ENCODE measurements at regions not wholly inside any gene's neighbourhood (a gene's known extent, or its start where the extent isn't known, plus 50 kb on each side); places are given as distances from the start of the nearest gene placed in this dataset.

DNA sequence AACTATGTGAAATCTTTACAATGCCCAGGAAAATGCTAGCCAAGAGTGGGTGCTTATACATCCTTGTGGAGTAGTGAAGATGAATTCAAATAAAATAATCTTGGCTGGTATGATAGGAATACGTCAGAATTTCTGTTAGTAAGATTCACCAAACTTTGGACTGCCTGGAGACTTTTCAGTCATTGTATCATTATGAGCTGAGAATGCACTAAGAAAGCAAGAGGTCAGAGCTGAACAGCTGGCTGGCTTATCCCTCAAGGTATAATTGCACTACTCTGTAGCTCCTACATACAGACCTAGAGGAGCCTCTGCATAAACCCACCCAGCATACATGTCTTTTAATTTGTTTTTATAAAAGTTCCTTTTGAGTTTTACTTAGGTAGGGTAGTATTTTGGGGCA lies 568.5 kb upstream of the RIOK2 start:
- TF ChIP-seq POLR2AphosphoS5 (IDR thresholded peaks at IDR 0.05; ENCODE audit: low read depth, low read length) (no peak), SIN3A (IDR thresholded peaks at IDR 0.05; ENCODE audit: borderline replicate concordance, insufficient read depth, low read length) (no peak), TAF1 (IDR thresholded peaks at IDR 0.05; ENCODE audit: borderline replicate concordance, insufficient read depth, low read length) (no peak), FOXP2 (optimal IDR thresholded peaks at IDR 0.05; ENCODE audit: borderline replicate concordance, extremely low read depth, extremely low read length, insufficient read depth) (no peak)
- TF ChIP-seq, protein P1, sequence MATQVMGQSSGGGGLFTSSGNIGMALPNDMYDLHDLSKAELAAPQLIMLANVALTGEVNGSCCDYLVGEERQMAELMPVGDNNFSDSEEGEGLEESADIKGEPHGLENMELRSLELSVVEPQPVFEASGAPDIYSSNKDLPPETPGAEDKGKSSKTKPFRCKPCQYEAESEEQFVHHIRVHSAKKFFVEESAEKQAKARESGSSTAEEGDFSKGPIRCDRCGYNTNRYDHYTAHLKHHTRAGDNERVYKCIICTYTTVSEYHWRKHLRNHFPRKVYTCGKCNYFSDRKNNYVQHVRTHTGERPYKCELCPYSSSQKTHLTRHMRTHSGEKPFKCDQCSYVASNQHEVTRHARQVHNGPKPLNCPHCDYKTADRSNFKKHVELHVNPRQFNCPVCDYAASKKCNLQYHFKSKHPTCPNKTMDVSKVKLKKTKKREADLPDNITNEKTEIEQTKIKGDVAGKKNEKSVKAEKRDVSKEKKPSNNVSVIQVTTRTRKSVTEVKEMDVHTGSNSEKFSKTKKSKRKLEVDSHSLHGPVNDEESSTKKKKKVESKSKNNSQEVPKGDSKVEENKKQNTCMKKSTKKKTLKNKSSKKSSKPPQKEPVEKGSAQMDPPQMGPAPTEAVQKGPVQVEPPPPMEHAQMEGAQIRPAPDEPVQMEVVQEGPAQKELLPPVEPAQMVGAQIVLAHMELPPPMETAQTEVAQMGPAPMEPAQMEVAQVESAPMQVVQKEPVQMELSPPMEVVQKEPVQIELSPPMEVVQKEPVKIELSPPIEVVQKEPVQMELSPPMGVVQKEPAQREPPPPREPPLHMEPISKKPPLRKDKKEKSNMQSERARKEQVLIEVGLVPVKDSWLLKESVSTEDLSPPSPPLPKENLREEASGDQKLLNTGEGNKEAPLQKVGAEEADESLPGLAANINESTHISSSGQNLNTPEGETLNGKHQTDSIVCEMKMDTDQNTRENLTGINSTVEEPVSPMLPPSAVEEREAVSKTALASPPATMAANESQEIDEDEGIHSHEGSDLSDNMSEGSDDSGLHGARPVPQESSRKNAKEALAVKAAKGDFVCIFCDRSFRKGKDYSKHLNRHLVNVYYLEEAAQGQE (IDR thresholded peaks at IDR 0.05; ENCODE audit: insufficient read depth in 1 of 2, low read depth in 2 of 2, low read length in 2 of 2): no peak

DNA sequence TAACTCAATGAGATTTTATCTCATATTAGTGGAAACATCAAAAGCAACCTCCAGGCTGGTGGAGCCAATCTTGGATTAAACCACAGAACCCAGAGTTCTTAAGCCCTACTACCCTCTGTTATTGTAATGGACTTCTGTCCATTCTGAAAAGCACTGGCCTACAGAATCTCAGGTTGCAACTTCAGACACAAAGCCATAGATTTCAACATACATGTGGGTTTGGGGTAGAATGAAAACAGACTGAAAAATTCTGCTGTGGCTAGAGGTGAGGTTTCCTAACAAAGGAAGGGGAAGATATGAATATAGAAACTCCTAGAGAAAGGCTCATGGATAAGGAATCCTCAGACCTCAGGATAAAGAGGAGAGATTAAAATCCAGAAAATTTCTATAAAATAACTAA lies 569.8 kb upstream of the RIOK2 start:
- no peak for TF ChIP-seq TAF1 (IDR thresholded peaks at IDR 0.05; ENCODE audit: borderline replicate concordance, insufficient read depth, low read length)
- TF ChIP-seq POLR2AphosphoS5 (IDR thresholded peaks at IDR 0.05; ENCODE audit: low read depth, low read length): no peak
- no peak for TF ChIP-seq FOXP2 (optimal IDR thresholded peaks at IDR 0.05; ENCODE audit: borderline replicate concordance, extremely low read depth, extremely low read length, insufficient read depth)
- TF ChIP-seq, protein P1 (IDR thresholded peaks at IDR 0.05; ENCODE audit: insufficient read depth in 1 of 2, low read depth in 2 of 2, low read length in 2 of 2): no peak
- TF ChIP-seq SIN3A (IDR thresholded peaks at IDR 0.05; ENCODE audit: borderline replicate concordance, insufficient read depth, low read length): no peak

DNA sequence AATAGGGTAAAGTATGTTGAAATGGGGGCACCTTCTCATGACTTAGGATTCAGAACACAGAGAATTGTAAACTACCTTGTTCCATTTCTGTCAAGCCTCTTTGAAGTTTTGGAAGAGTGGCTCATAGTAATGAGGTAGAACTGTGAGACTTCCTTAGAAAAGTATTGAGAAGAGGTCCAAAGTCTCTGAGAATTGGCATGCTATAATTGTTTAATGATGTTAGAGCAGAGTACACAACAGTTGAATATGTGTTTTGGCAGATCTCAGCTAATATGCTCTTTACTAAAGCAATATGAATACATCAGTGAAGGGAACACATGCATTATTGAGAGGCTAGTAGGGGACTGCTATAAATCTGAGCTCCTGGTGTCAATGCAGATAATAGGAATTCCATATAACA lies 579.4 kb upstream of the RIOK2 start:
- TF ChIP-seq SIN3A (IDR thresholded peaks at IDR 0.05; ENCODE audit: borderline replicate concordance, insufficient read depth, low read length) (no peak), POLR2AphosphoS5 (IDR thresholded peaks at IDR 0.05; ENCODE audit: low read depth, low read length) (no peak), FOXP2 (optimal IDR thresholded peaks at IDR 0.05; ENCODE audit: borderline replicate concordance, extremely low read depth, extremely low read length, insufficient read depth) (no peak), TAF1 (IDR thresholded peaks at IDR 0.05; ENCODE audit: borderline replicate concordance, insufficient read depth, low read length) (no peak)
- TF ChIP-seq, protein P1 (IDR thresholded peaks at IDR 0.05; ENCODE audit: insufficient read depth in 1 of 2, low read depth in 2 of 2, low read length in 2 of 2): no peak

DNA sequence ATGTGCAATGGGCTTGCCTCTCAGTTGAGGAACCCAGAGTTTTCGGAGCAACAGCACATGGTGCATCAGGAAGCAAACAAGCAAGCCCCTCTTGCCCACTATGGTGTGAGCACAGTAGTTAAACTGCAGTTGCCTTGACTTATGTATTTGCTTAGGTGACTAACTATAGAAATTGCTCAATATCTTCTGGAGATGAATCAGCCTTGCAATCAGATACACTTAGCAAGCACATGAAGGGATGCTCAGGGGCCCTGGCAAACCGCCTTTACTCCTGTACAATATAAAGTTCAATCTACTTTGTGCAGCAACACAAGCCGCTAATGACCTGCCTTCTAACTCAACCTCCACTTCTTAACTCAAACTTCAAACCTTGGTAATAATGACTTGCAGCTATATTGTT lies 581.7 kb upstream of the RIOK2 start:
- TF ChIP-seq SIN3A (IDR thresholded peaks at IDR 0.05; ENCODE audit: borderline replicate concordance, insufficient read depth, low read length): no peak
- TF ChIP-seq POLR2AphosphoS5 (IDR thresholded peaks at IDR 0.05; ENCODE audit: low read depth, low read length): no peak
- TF ChIP-seq TAF1 (IDR thresholded peaks at IDR 0.05; ENCODE audit: borderline replicate concordance, insufficient read depth, low read length): no peak
- TF ChIP-seq FOXP2 (optimal IDR thresholded peaks at IDR 0.05; ENCODE audit: borderline replicate concordance, extremely low read depth, extremely low read length, insufficient read depth): no peak
- TF ChIP-seq, protein P1 (IDR thresholded peaks at IDR 0.05; ENCODE audit: insufficient read depth in 1 of 2, low read depth in 2 of 2, low read length in 2 of 2): no peak

DNA sequence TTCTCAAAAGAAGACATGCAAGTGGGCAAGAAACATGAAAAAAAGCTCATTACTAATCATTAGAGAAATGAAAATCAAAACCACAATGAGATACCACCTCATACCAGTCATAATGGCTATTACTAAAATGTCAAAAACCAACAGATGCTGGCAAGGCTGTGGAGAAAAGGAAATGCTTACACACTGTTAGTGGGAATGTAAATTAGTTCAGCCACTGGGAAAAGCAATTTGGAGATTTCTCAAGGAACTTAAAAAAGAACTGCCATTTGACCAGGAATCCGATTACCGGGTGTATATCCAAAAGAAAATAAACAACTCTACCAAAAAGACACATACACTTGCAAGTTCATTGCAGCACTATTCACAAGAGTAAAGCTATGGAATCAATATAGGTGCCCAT lies 595.4 kb upstream of the RIOK2 start:
- TF ChIP-seq POLR2AphosphoS5 (IDR thresholded peaks at IDR 0.05; ENCODE audit: low read depth, low read length) (no peak), FOXP2 (optimal IDR thresholded peaks at IDR 0.05; ENCODE audit: borderline replicate concordance, extremely low read depth, extremely low read length, insufficient read depth) (no peak), SIN3A (IDR thresholded peaks at IDR 0.05; ENCODE audit: borderline replicate concordance, insufficient read depth, low read length) (no peak), TAF1 (IDR thresholded peaks at IDR 0.05; ENCODE audit: borderline replicate concordance, insufficient read depth, low read length) (no peak)
- TF ChIP-seq, protein P1 (IDR thresholded peaks at IDR 0.05; ENCODE audit: insufficient read depth in 1 of 2, low read depth in 2 of 2, low read length in 2 of 2): no peak
